WTC11 (cell line): ENCODE measurements at regions not wholly inside any gene's neighbourhood (a gene's known extent, or its start where the extent isn't known, plus 50 kb on each side); places are given as distances from the start of the nearest gene placed in this dataset.

Experiments
- ATF3 ChIP-seq: sonication (generic); formaldehyde crosslinking; conservative IDR thresholded peaks from 2 replicates; pipeline ENCODE4 v1.8.1; 2022; ENCODE audit warnings: mild to moderate bottlenecking, missing genetic modification reagents
- GTF2I ChIP-seq: fragments of 250-450 bp; sonication (Bioruptor Pico); conservative IDR thresholded peaks from 2 replicates; pipeline ENCODE4 v1.4.0; 2021; ENCODE audit warnings: mild to moderate bottlenecking
- SP1 ChIP-seq: sonication (generic); formaldehyde crosslinking; conservative IDR thresholded peaks from 2 replicates; pipeline ENCODE4 v1.8.1; 2022; ENCODE audit warnings: missing genetic modification reagents
- TF ChIP-seq, protein P1 (sequence below): fragments of 200-600 bp; IDR thresholded peaks from 2 replicates; pipeline ENCODE4 v1.8.0; 2022; ENCODE audit warnings: antibody characterized with exemption
- TF ChIP-seq, protein P2 (sequence below): sonication (generic); formaldehyde crosslinking; IDR thresholded peaks from 2 replicates; pipeline ENCODE4 v1.8.0; 2023; ENCODE audit warnings: missing genetic modification reagents
- TF ChIP-seq, protein P3 (sequence below): sonication (generic); formaldehyde crosslinking; IDR thresholded peaks from 2 replicates; pipeline ENCODE4 v1.8.0; 2023; ENCODE audit warnings: mild to moderate bottlenecking, missing genetic modification reagents

DNA sequence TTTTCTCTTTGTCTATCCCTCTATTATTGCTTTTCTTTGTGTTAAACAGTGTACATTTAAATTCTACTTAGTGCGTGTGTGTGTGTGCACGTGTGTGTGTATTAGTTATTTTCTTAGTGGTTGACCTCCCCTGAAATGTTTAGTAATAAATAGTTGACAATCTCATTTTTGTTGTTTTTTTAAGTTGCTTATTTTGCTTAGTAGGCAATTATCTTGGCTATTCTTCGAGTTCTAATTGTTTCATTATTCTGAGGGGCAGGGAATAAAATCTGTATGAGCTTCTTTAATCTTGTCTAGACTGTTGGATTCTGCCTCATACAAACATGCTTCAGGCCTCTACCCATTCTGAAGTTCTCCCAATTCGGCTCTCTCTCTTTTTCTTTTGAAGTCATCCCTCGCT lies 1169.0 kb upstream of the ATXN8OS start:
- TF ChIP-seq GTF2I (CRISPR knock-in tag) (no peak), ATF3 (CRISPR knock-in tag) (no peak), SP1 (CRISPR knock-in tag) (no peak)
- TF ChIP-seq, protein P1, sequence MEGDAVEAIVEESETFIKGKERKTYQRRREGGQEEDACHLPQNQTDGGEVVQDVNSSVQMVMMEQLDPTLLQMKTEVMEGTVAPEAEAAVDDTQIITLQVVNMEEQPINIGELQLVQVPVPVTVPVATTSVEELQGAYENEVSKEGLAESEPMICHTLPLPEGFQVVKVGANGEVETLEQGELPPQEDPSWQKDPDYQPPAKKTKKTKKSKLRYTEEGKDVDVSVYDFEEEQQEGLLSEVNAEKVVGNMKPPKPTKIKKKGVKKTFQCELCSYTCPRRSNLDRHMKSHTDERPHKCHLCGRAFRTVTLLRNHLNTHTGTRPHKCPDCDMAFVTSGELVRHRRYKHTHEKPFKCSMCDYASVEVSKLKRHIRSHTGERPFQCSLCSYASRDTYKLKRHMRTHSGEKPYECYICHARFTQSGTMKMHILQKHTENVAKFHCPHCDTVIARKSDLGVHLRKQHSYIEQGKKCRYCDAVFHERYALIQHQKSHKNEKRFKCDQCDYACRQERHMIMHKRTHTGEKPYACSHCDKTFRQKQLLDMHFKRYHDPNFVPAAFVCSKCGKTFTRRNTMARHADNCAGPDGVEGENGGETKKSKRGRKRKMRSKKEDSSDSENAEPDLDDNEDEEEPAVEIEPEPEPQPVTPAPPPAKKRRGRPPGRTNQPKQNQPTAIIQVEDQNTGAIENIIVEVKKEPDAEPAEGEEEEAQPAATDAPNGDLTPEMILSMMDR = no peak
- TF ChIP-seq, protein P2, sequence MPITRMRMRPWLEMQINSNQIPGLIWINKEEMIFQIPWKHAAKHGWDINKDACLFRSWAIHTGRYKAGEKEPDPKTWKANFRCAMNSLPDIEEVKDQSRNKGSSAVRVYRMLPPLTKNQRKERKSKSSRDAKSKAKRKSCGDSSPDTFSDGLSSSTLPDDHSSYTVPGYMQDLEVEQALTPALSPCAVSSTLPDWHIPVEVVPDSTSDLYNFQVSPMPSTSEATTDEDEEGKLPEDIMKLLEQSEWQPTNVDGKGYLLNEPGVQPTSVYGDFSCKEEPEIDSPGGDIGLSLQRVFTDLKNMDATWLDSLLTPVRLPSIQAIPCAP (CRISPR knock-in tag) = no peak
- TF ChIP-seq, protein P3, sequence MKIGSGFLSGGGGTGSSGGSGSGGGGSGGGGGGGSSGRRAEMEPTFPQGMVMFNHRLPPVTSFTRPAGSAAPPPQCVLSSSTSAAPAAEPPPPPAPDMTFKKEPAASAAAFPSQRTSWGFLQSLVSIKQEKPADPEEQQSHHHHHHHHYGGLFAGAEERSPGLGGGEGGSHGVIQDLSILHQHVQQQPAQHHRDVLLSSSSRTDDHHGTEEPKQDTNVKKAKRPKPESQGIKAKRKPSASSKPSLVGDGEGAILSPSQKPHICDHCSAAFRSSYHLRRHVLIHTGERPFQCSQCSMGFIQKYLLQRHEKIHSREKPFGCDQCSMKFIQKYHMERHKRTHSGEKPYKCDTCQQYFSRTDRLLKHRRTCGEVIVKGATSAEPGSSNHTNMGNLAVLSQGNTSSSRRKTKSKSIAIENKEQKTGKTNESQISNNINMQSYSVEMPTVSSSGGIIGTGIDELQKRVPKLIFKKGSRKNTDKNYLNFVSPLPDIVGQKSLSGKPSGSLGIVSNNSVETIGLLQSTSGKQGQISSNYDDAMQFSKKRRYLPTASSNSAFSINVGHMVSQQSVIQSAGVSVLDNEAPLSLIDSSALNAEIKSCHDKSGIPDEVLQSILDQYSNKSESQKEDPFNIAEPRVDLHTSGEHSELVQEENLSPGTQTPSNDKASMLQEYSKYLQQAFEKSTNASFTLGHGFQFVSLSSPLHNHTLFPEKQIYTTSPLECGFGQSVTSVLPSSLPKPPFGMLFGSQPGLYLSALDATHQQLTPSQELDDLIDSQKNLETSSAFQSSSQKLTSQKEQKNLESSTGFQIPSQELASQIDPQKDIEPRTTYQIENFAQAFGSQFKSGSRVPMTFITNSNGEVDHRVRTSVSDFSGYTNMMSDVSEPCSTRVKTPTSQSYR = no peak
